Muscle layer of duodenum (tissue), 2 donors: ENCODE measurements at regions not wholly inside any gene's neighbourhood (a gene's known extent, or its start where the extent isn't known, plus 50 kb on each side); places are given as distances from the start of the nearest gene placed in this dataset.

ENCODE experiments used
- H3K27ac ChIP-seq: one replicate; pipeline ENCODE4 v1.7.0; 2013; ENCODE audit warnings: mild to moderate bottlenecking, low read length
- H3K27me3 ChIP-seq: one replicate; pipeline ENCODE4 v1.7.0; 2013; ENCODE audit warnings: low read depth, mild to moderate bottlenecking, control low read depth, low read length
- H3K36me3 ChIP-seq, 2 donors: one replicate each; pipeline ENCODE4 v1.7.0; 2013; ENCODE audit warnings: low read length in 2 of 2, control low read depth in 1 of 2, mild to moderate bottlenecking in 1 of 2; ENCODE audit not compliant: insufficient read depth in 2 of 2, control insufficient read depth in 1 of 2
- H3K4me1 ChIP-seq, 2 donors: one replicate each; pipeline ENCODE4 v1.7.0; 2013; ENCODE audit warnings: low read length in 2 of 2, mild to moderate bottlenecking in 2 of 2, control low read depth in 1 of 2, moderate library complexity in 1 of 2; ENCODE audit not compliant: insufficient read depth in 2 of 2, control insufficient read depth in 1 of 2
- H3K4me3 ChIP-seq, 2 donors: one replicate each; pipeline ENCODE4 v1.7.0; 2013; ENCODE audit warnings: low read length in 2 of 2, low read depth in 1 of 2, mild to moderate bottlenecking in 1 of 2
- H3K9me3 ChIP-seq, 2 donors: one replicate each; pipeline ENCODE4 v1.7.0; 2013; ENCODE audit warnings: low read length in 2 of 2, control low read depth in 1 of 2, mild to moderate bottlenecking in 1 of 2; ENCODE audit not compliant: control insufficient read depth in 1 of 2
- donor health status: healthy.

DNA sequence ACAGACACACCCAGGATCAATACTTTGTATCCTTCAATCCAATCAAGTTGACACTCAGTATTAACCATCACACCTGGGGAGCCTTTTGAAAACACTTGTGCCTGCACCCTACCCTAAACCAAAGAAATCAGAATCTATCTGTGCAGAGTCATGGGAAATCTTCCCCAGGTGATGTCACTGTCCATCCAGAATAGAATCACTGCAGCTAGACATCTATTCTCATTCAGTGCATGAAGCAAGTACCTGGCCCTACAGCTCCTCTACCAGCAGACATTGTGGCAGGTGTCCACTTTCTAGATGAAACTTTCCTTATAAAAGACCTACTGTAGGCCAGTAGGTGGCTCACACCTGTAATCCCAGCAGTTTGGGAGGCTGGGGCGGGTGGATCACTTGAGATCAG, 262.4 kb upstream of the MARCKS start:
- Histone ChIP-seq H3K27ac (no peak overlapping the region), H3K4me3 (no peak overlapping the region), H3K36me3 (no peaks in the 10 kb centered on the region), H3K27me3 (no peaks in the 10 kb centered on the region), H3K4me1 (peaks cover 11 to 21% of the 10 kb centered on the region in 2 donors), H3K9me3 (no peaks in the 10 kb centered on the region)

GRCh38 chr6:113595911-113596376, 261.2 kb upstream of the MARCKS start:
- Histone ChIP-seq H3K27me3 (no peaks in the 10 kb centered on the region), H3K4me1 (peaks cover 11 to 21% of the 10 kb centered on the region in 2 donors), H3K9me3 (no peaks in the 10 kb centered on the region), H3K4me3 (no peak overlapping the region), H3K36me3 (no peaks in the 10 kb centered on the region), H3K27ac (no peak overlapping the region)

DNA sequence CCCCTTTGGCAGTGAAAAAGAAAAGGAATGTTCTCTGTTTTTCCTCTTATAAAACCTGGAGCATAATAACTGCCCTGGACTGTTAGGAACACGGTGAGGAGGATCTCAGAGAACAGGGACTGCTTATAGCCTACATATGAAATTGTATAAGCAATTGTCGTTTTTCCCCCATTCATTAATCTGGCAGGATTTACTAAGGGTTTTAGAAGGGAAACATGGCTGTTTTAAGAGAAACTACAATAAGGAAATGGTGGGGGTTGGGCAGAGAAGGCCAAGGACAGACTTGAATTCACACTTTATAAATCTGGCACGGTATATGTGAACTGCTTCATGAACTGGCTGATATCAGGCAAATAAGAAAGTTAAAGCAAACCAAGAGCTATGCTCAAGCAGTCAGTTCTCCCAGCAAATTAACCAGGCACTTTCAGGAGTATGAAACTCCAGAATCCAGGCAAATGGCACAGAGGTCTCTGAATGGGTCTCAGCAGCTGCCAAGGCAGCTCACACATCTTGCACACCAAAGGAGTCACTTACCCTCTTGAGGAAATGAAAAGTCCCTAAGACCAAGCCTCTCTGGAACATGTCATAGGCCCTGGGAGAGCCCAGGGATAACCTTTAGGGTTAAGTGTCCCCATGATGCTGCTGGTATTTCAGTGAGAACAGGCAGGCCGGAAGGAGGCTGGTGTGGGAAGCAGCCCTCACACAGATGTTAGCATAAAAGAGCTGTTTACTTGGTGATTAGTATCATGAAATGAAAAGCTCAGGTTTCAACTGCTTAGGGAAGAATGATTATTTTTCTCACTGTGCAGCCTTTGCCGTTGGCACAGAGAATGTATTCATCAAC, 260.5 kb upstream of the MARCKS start:
- Histone ChIP-seq H3K4me3 (no peak overlapping the region), H3K27me3 (no peaks in the 10 kb centered on the region), H3K27ac (peak overlapping the region; percentile 16), H3K4me1 (peaks cover 11 to 20% of the 10 kb centered on the region in 2 donors), H3K9me3 (no peaks in the 10 kb centered on the region), H3K36me3 (no peaks in the 10 kb centered on the region)

GRCh38 chr6:113597231-113597583, 259.9 kb upstream of the MARCKS start:
- Histone ChIP-seq H3K27me3 (no peaks in the 10 kb centered on the region), H3K4me3 (no peak overlapping the region), H3K36me3 (no peaks in the 10 kb centered on the region), H3K27ac (no peak overlapping the region), H3K9me3 (no peaks in the 10 kb centered on the region), H3K4me1 (peaks cover 6 to 14% of the 10 kb centered on the region in 2 donors)

DNA sequence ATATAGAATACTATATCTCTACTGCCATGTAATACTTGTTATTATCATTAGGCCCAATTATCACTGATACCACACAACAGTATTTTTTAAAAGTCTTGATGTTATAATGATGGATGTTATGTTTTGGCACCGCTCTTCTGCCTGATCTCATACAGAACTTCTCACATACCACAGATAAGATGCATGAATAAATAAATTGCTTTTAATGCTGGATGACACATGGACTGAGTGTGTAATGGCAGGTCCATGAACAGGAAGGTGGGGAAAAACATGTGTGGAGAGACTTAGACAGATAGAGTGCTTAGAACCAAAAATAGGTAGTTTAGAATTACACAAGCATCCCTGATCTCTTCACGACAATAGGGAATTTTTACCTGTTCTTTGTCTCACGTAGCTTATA, 258.4 kb upstream of the MARCKS start:
- Histone ChIP-seq H3K4me1 (peaks cover 6 to 11% of the 10 kb centered on the region in 2 donors), H3K36me3 (no peaks in the 10 kb centered on the region)

GRCh38 chr6:113599444-113599843, 257.7 kb upstream of the MARCKS start:
- H3K4me1 ChIP-seq, result peaks cover 6 to 11% of the 10 kb centered on the region in 2 donors
- no peaks in the 10 kb centered on the region for H3K36me3 ChIP-seq
- H3K27me3 ChIP-seq, result no peaks in the 10 kb centered on the region
- H3K9me3 ChIP-seq, result no peaks in the 10 kb centered on the region
- H3K4me3 ChIP-seq, result no peak overlapping the region
- H3K27ac ChIP-seq, result no peak overlapping the region

More for the DNA sequence above, 258.4 kb upstream of the MARCKS start:
- Histone ChIP-seq H3K27ac (no peak overlapping the region), H3K27me3 (no peaks in the 10 kb centered on the region), H3K9me3 (no peaks in the 10 kb centered on the region), H3K4me3 (no peak overlapping the region)

DNA sequence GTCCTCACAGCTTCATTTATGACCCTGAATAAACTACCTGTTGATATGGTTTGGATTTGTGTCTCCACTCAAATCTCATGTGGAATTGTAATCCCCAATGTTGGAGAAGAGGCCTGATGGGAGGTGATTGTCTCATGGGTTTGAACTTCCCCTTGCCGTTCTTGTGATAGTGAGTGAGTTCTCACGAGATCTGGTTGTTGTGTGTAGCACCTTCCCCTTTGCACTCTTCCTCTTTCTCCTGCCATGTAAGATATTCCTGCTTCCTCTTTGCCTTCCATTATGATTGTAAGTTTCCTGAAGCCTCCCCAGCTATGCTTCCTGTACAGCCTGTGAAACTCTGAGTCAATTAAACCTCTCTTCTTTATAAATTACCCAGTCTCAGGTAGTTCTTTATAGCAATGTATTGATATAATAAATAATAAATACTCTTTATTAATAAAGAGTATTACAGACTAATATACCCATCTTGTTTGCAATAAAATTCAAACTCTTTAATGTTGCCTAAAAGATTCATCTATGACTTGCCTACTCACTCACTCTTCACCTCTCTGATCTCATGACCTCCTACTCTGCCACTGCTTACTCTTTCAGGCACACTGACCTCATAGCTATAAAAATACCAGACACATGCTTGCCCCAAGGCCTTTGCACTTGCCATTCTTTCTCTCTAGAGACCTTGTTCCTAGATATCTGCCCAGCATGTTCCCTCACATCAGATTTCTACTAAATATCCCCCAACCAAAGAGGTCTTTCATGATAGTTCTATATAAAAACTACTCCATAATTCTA, 256.4 kb upstream of the MARCKS start:
- Histone ChIP-seq H3K4me1 (peaks cover 6 to 8% of the 10 kb centered on the region in 2 donors), H3K27me3 (no peaks in the 10 kb centered on the region), H3K27ac (no peak overlapping the region), H3K36me3 (no peaks in the 10 kb centered on the region), H3K4me3 (no peak overlapping the region), H3K9me3 (no peaks in the 10 kb centered on the region)

- Histone ChIP-seq H3K27ac (no peak overlapping the region), H3K4me1 (peaks cover 0 to 16% of the 10 kb centered on the region in 2 donors), H3K36me3 (no peaks in the 10 kb centered on the region), H3K4me3 (no peak overlapping the region), H3K27me3 (no peaks in the 10 kb centered on the region), H3K9me3 (no peaks in the 10 kb centered on the region)
Measured at GRCh38 chr6:113607821-113608545, 249.2 kb upstream of the MARCKS start.

DNA sequence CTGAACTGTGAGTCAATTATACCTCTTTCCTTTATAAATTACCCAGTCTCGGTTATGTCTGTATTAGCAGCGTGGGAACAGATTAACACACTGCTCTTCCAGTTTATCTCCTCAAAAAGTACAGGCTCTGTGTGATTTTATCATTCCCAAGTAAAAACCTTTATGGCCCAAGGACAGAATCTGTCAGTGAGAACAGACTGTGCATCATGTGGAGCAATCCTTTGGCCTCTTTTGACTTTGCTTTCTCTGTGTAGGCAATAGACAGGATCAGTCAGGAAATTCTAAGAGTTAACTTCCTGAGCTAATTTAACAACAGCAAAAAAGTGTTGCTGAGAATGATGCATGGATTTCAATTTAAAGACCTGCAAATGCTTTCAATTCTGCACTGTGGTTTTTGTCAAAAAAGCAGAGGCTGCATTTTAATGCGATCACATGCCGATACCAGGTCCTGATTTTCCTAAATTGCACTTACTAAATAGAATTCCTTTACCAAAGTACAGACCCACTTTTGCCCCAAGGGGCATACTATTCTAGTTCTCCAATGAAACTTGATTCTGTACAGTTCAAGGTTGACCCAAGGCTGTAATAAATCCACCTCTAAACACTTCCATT, 246.7 kb upstream of the MARCKS start:
- Histone ChIP-seq H3K36me3 (no peaks in the 10 kb centered on the region), H3K4me1 (peaks cover 0 to 16% of the 10 kb centered on the region in 2 donors), H3K9me3 (no peaks in the 10 kb centered on the region), H3K4me3 (no peak overlapping the region), H3K27me3 (no peaks in the 10 kb centered on the region), H3K27ac (no peak overlapping the region)

- Histone ChIP-seq H3K4me1 (peaks cover 0 to 2% of the 10 kb centered on the region in 2 donors), H3K27me3 (no peaks in the 10 kb centered on the region), H3K4me3 (no peak overlapping the region), H3K36me3 (no peaks in the 10 kb centered on the region), H3K27ac (no peak overlapping the region), H3K9me3 (no peaks in the 10 kb centered on the region)
Measured at GRCh38 chr6:113616701-113617274, 240.4 kb upstream of the MARCKS start.
